OCI-LY1 (cell line): ENCODE measurements at regions not wholly inside any gene's neighbourhood (a gene's known extent, or its start where the extent isn't known, plus 50 kb on each side); places are given as distances from the start of the nearest gene placed in this dataset.

Experiments
- CTCF ChIP-seq: fragments of 200-600 bp; sonication (generic), shearing (Covaris generic); IDR thresholded peaks from 2 replicates; pipeline ENCODE4 v1.5.1; 2017; ENCODE audit warnings: mild to moderate bottlenecking, antibody characterized with exemption, low read length, moderate library complexity, mixed read lengths
- EZH2 ChIP-seq: fragments of 200-600 bp; sonication (generic), shearing (Covaris generic); IDR thresholded peaks from 2 replicates; pipeline ENCODE4 v1.8.0; 2017; ENCODE audit warnings: borderline replicate concordance, mixed run types, mild to moderate bottlenecking, antibody characterized with exemption, low read length, moderate library complexity, mixed read lengths

DNA sequence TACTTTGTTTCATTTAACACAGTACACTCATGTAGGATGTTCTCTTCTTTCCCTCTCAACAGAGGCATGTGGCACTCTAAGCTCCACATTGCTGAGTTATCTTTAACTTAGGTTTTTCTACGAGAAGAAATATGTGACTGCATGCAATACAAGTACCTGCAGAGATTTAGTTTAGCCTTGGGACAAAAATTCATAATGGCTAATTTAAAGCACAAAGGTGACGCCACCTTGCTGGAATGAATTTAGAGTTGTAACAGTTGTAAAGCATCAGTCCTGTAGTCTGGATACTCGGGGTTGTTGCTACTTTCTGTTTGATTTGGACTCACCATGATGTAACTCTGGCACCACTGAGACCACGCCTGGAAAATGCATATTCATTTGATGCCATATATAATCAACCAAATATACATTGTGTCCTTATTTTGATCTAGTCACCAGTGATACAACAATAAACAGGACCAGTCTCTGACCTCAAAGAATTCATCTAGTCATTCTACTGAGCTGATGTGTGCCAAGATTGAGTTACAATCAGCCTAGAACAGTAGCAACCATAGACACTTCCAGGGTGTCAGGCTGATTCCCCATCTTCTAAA, 451.0 kb upstream of the ZFP42 start:
- TF ChIP-seq CTCF (no peak), EZH2 (no peak)
